ENCODE measurements at regions not wholly inside any gene's neighbourhood (a gene's known extent, or its start where the extent isn't known, plus 50 kb on each side); places are given as distances from the start of the nearest gene placed in this dataset.

- H3K4me1 Mint-ChIP-seq (ENCODE audit: low read depth) = no peaks in the 10 kb centered on the region
- no peak overlapping the region for H3K27ac Mint-ChIP-seq
- H3K36me3 ChIP-seq (ENCODE audit: insufficient read depth, low read length) = no peaks in the 10 kb centered on the region
- no peak overlapping the region for H3K4me3 ChIP-seq (ENCODE audit: low read length)
- no peak overlapping the region for H3K4me3 Mint-ChIP-seq
- H3K27me3 Mint-ChIP-seq = no peaks in the 10 kb centered on the region
- POLR2A ChIA-PET = no interaction called here
- H3K9me3 ChIP-seq (ENCODE audit: control insufficient read depth in 1 of 2, insufficient read depth in 1 of 2, low read length in 2 of 2) = no peaks in the 10 kb centered on the region
- TF ChIP-seq CTCF (IDR thresholded peaks at IDR 0.05) = no peak
- no peak overlapping the region for H3K27ac ChIP-seq (ENCODE audit: low read depth in 1 of 2, low read length in 2 of 2)
- no peaks in the 10 kb centered on the region for H3K9me3 Mint-ChIP-seq
- intact Hi-C loops (cut with DNase I, micrococcal nuclease) = no loop called here
- DNase-seq (no peak), ATAC-seq (ENCODE audit: poor library complexity) (no peak)
- H3K27me3 ChIP-seq (ENCODE audit: control insufficient read depth in 1 of 2, insufficient read depth in 2 of 2, low read length in 2 of 2) = no peaks in the 10 kb centered on the region
- H3K4me1 ChIP-seq (ENCODE audit: insufficient read depth, low read length) = no peaks in the 10 kb centered on the region
- CTCF ChIA-PET = no interaction called here
- H3K36me3 Mint-ChIP-seq (ENCODE audit: low read depth) = no peaks in the 10 kb centered on the region
Measured at GRCh38 chr11:92711926-92712325, 257.5 kb upstream of the MTNR1B start.

GRCh38 chr11:92714111-92714510, 255.3 kb upstream of the MTNR1B start:
- Mint-ChIP-seq H3K27me3 (no peaks in the 10 kb centered on the region), H3K9me3 (no peaks in the 10 kb centered on the region), H3K4me3 (no peak overlapping the region), H3K27ac (no peak overlapping the region), H3K36me3 (ENCODE audit: low read depth) (no peaks in the 10 kb centered on the region), H3K4me1 (ENCODE audit: low read depth) (no peaks in the 10 kb centered on the region)
- intact Hi-C loops (cut with DNase I, micrococcal nuclease) = no loop called here
- no peak for DNase-seq
- CTCF ChIA-PET = no interaction called here
- POLR2A ChIA-PET = no interaction called here
- no peak for TF ChIP-seq CTCF (IDR thresholded peaks at IDR 0.05)
- H3K4me1 ChIP-seq (ENCODE audit: insufficient read depth, low read length) = no peaks in the 10 kb centered on the region
- H3K27ac ChIP-seq (ENCODE audit: low read depth in 1 of 2, low read length in 2 of 2) = no peak overlapping the region
- no peaks in the 10 kb centered on the region for H3K36me3 ChIP-seq (ENCODE audit: insufficient read depth, low read length)
- H3K27me3 ChIP-seq (ENCODE audit: control insufficient read depth in 1 of 2, insufficient read depth in 2 of 2, low read length in 2 of 2) = no peaks in the 10 kb centered on the region
- no peak for ATAC-seq (ENCODE audit: poor library complexity)
- no peak overlapping the region for H3K4me3 ChIP-seq (ENCODE audit: low read length)
- no peaks in the 10 kb centered on the region for H3K9me3 ChIP-seq (ENCODE audit: control insufficient read depth in 1 of 2, insufficient read depth in 1 of 2, low read length in 2 of 2)

- CTCF ChIA-PET = no interaction called here
- ATAC-seq (ENCODE audit: poor library complexity) (no peak), DNase-seq (no peak)
- Mint-ChIP-seq H3K27ac (no peak overlapping the region), H3K36me3 (ENCODE audit: low read depth) (no peaks in the 10 kb centered on the region), H3K27me3 (no peaks in the 10 kb centered on the region), H3K9me3 (peaks cover 2% of the 10 kb centered on the region), H3K4me3 (no peak overlapping the region), H3K4me1 (ENCODE audit: low read depth) (no peaks in the 10 kb centered on the region)
- no peaks in the 10 kb centered on the region for H3K9me3 ChIP-seq (ENCODE audit: control insufficient read depth in 1 of 2, insufficient read depth in 1 of 2, low read length in 2 of 2)
- no peak for TF ChIP-seq CTCF (IDR thresholded peaks at IDR 0.05)
- POLR2A ChIA-PET = no interaction called here
- intact Hi-C loops (cut with DNase I, micrococcal nuclease) = no loop called here
- no peaks in the 10 kb centered on the region for H3K27me3 ChIP-seq (ENCODE audit: control insufficient read depth in 1 of 2, insufficient read depth in 2 of 2, low read length in 2 of 2)
- H3K4me1 ChIP-seq (ENCODE audit: insufficient read depth, low read length) = no peaks in the 10 kb centered on the region
- H3K4me3 ChIP-seq (ENCODE audit: low read length) = no peak overlapping the region
- H3K36me3 ChIP-seq (ENCODE audit: insufficient read depth, low read length) = no peaks in the 10 kb centered on the region
- H3K27ac ChIP-seq (ENCODE audit: low read depth in 1 of 2, low read length in 2 of 2) = no peak overlapping the region
Measured at GRCh38 chr11:92717240-92717639, 252.2 kb upstream of the MTNR1B start.
